K562 (cell line): ENCODE measurements at regions not wholly inside any gene's neighbourhood (a gene's known extent, or its start where the extent isn't known, plus 50 kb on each side); places are given as distances from the start of the nearest gene placed in this dataset.

ENCODE experiments used
- ATAC-seq: fragments of 200-7000 bp; cut with Tn5 transposase; 3 replicates; pipeline ENCODE4 v1.9.1; 2020; ENCODE audit warnings: moderate library complexity
- BruUV-seq: library from RNA; stranded (reverse); fragments of 400-500 nt; replicated peaks from 2 replicates; lab custom pipeline; 2021; lab: Mats Ljungman, UMichigan
- CTCF ChIA-PET: fragments of 300-600 bp; formaldehyde crosslinking; extraction: SDS; loops from one replicate; lab custom pipeline; 2021; ENCODE audit warnings: low intra/inter-chr PET ratio; lab: Yijun Ruan, JAX
- POLR2A ChIA-PET: fragments of 300-600, 350-650 bp; sonication (Branson Sonifier 250); formaldehyde crosslinking; extraction: SDS; loops from one replicate; lab custom pipeline; 2021; ENCODE audit warnings: antibody characterized with exemption, inconsistent platforms; lab: Yijun Ruan, JAX
- DNase-seq, 4 experiments: peaks; one replicate each; pipeline versions ENCODE4 v3.0.0 to v3.0.0-alpha.2; 2011 to 2018; ENCODE audit warnings: low spot score in 3 of 4, mixed read lengths in 3 of 4; ENCODE audit errors: extremely low read depth in 1 of 4
- FAIRE-seq: peaks from 2 replicates; lab custom pipeline; 2011; peaks lifted over from hg19 to GRCh38; lab: Jason Lieb, UNC
- H2AFZ ChIP-seq: 2 replicates; pipeline ENCODE4 v1.6.0; 2011; ENCODE audit warnings: low read depth, low read length, control low read depth, inconsistent platforms
- H3K27ac ChIP-seq: fragments of 200-600 bp; 3 replicates; pipeline ENCODE4 v1.8.0; 2011; ENCODE audit warnings: low read depth, mild to moderate bottlenecking, control low read depth, inconsistent platforms, low read length, moderate library complexity, mixed read lengths; ENCODE audit errors: extremely low read depth
- H3K27me3 ChIP-seq, 2 experiments: fragments of 300-600 bp in 1 of 2; 2 replicates in 1 of 2; 3 replicates in 1 of 2; pipeline versions ENCODE4 v1.6.0 to v1.8.0; 2011; ENCODE audit warnings: inconsistent platforms in 2 of 2, low read length in 2 of 2, mild to moderate bottlenecking in 1 of 2, mixed read lengths in 1 of 2, moderate library complexity in 1 of 2; ENCODE audit not compliant: control insufficient read depth in 2 of 2, insufficient read depth in 2 of 2
- H3K36me3 ChIP-seq: fragments of 300-600 bp; 3 replicates; pipeline ENCODE4 v1.8.0; 2011; ENCODE audit warnings: mild to moderate bottlenecking, low read length, inconsistent platforms; ENCODE audit not compliant: control insufficient read depth, insufficient read depth
- H3K4me1 ChIP-seq, 2 experiments: fragments of 200-600 bp in 1 of 2; replicated peaks in 1 of 2; 2 replicates in 1 of 2; 3 replicates in 1 of 2; pipeline versions ENCODE4 v1.5.1 to v1.8.0; 2011; ENCODE audit warnings: inconsistent platforms in 2 of 2, low read length in 2 of 2, mild to moderate bottlenecking in 1 of 2, mixed read lengths in 1 of 2, moderate library complexity in 1 of 2; ENCODE audit not compliant: control insufficient read depth in 2 of 2, insufficient read depth in 2 of 2
- H3K4me2 ChIP-seq: 2 replicates; pipeline ENCODE4 v1.6.1; 2011; ENCODE audit warnings: low read length, control low read depth, inconsistent platforms, mixed read lengths; ENCODE audit not compliant: insufficient read depth
- H3K4me3 ChIP-seq: fragments of 200-600 bp; sonication (generic), shearing (Covaris generic); 2 replicates; pipeline ENCODE4 v1.5.1; 2016; ENCODE audit warnings: control low read depth, inconsistent platforms
- H3K79me2 ChIP-seq: fragments of 200-600 bp; 3 replicates; pipeline ENCODE4 v1.8.0; 2011; ENCODE audit warnings: low read length, inconsistent platforms; ENCODE audit not compliant: control insufficient read depth, insufficient read depth
- H3K9ac ChIP-seq, 2 experiments: 2 replicates each; pipeline versions ENCODE4 v1.6.0 to v1.6.1; 2011; ENCODE audit warnings: low read depth in 2 of 2, low read length in 2 of 2, control low read depth in 1 of 2, inconsistent platforms in 1 of 2, mild to moderate bottlenecking in 1 of 2, mixed read lengths in 1 of 2; ENCODE audit not compliant: insufficient read depth in 1 of 2
- H3K9me1 ChIP-seq: one replicate; pipeline ENCODE4 v1.6.0; 2011; ENCODE audit warnings: inconsistent platforms, mild to moderate bottlenecking, low read length, moderate library complexity; ENCODE audit not compliant: control insufficient read depth, insufficient read depth
- H3K9me3 ChIP-seq: replicated peaks from 2 replicates; pipeline ENCODE4 v1.5.1; 2011; ENCODE audit warnings: low read depth, low read length, inconsistent platforms; ENCODE audit not compliant: control insufficient read depth, insufficient read depth
- H4K20me1 ChIP-seq: replicated peaks from 2 replicates; pipeline ENCODE4 v1.6.1; 2011; ENCODE audit warnings: low read length, inconsistent platforms, mixed read lengths; ENCODE audit not compliant: control insufficient read depth, insufficient read depth
- CBX1 ChIP-seq: sonication (generic); IDR thresholded peaks from 2 replicates; pipeline ENCODE4 v1.6.1; 2016; ENCODE audit warnings: antibody characterized with exemption, low read depth, mild to moderate bottlenecking
- ELF2 ChIP-seq: fragments of 250-450 bp; sonication (Bioruptor Pico); IDR thresholded peaks from 2 replicates; pipeline ENCODE4 v1.5.0; 2021; ENCODE audit warnings: mild to moderate bottlenecking
- HNRNPUL1 ChIP-seq: fragments of 200-400 bp; formaldehyde crosslinking; IDR thresholded peaks from 2 replicates; pipeline ENCODE4 v1.6.1; 2017; ENCODE audit warnings: low read length
- NFE2 ChIP-seq: IDR thresholded peaks from 2 replicates; pipeline ENCODE4 v1.6.1; 2014; ENCODE audit warnings: antibody characterized with exemption, low read depth
- NRF1 ChIP-seq, 2 experiments: fragments of 450-650 bp; IDR thresholded peaks in 1 of 2; conservative IDR thresholded peaks in 1 of 2; 2 replicates each; pipeline ENCODE4 v1.6.1; 2014; ENCODE audit warnings: mild to moderate bottlenecking in 2 of 2
- PML ChIP-seq: IDR thresholded peaks from 2 replicates; pipeline ENCODE4 v1.6.1; 2012; ENCODE audit warnings: low read length, inconsistent platforms
- RAD51 ChIP-seq: fragments of 450-650 bp; IDR thresholded peaks from 2 replicates; pipeline ENCODE4 v1.7.1; 2016; ENCODE audit warnings: low read depth, mild to moderate bottlenecking, borderline replicate concordance
- TAL1 ChIP-seq: fragments of 450-650 bp; IDR thresholded peaks from 2 replicates; pipeline ENCODE4 v1.6.1; 2016; ENCODE audit warnings: mild to moderate bottlenecking
- XRCC4 ChIP-seq: IDR thresholded peaks from one replicate; pipeline ENCODE4 v1.6.1; 2011; ENCODE audit not compliant: insufficient read depth, insufficient read length; ENCODE audit errors: extremely low read depth
- WGBS: fragments of 100-300 bp; shearing (Covaris generic); methylation state at CpG from one replicate; pipeline ENCODE4 v1.1.6; 2016; ENCODE audit warnings: low coverage, mixed read lengths; ENCODE audit not compliant: insufficient coverage; ENCODE audit errors: missing lambda C conversion rate; 5-methylcytosine and 5-hydroxymethylcytosine counted together
- in situ Hi-C: fragments of 300-500 bp; cut with MboI; formaldehyde crosslinking; loops from 4 replicates; pipeline ENCODE4 v1.15.0; 2018; ENCODE audit warnings: inconsistent platforms, mixed read lengths
- intact Hi-C: fragments of 100-400 bp; cut with micrococcal nuclease; formaldehyde crosslinking; loops from 2 replicates; pipeline ENCODE4 v1.14.2; 2022
- TF ChIP-seq, protein P1 (sequence below): conservative IDR thresholded peaks from 2 replicates; pipeline ENCODE4 v1.6.1; 2011; ENCODE audit warnings: low read depth, mild to moderate bottlenecking, low read length; ENCODE audit not compliant: control insufficient read depth
- TF ChIP-seq, protein P2 (sequence below): sonication (generic); formaldehyde crosslinking; IDR thresholded peaks from 2 replicates; pipeline ENCODE4 v1.8.0; 2022; ENCODE audit warnings: mild to moderate bottlenecking, missing genetic modification reagents, borderline replicate concordance
- TF ChIP-seq, protein P3 (sequence below): fragments of 450-650 bp; IDR thresholded peaks from 2 replicates; pipeline ENCODE4 v1.6.1; 2016; ENCODE audit warnings: low read depth, mild to moderate bottlenecking, moderate library complexity

DNA sequence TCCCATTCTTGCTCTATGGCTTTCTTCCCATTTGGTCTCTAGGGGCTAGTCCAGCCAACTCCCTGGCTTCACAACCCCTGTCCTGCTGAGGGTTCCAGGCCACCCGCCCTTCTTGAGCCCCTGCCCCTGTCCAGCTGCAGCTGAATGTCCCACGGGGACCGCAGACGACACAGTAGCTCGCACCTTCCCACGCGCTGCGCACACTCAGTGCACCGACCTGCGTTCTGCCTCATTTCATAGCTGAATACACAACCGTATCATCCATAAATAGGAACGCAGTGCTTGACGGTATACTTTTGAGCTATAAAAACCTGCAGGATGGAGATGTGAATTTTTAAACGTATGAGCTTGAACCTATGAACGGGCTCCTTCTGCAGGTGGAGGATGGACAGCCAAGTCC is 660.4 kb upstream of the SALL3 start:
- no peak overlapping the region for H3K9ac ChIP-seq
- H3K9me3 ChIP-seq = no peaks in the 10 kb centered on the region
- H3K27me3 ChIP-seq = peaks cover 0 to 18% of the 10 kb centered on the region in 2 experiments; a peak in 3 of 5 replicates
- FAIRE-seq = no peak
- no peaks in the 10 kb centered on the region for H3K4me1 ChIP-seq
- H2AFZ ChIP-seq = no peak overlapping the region
- H3K79me2 ChIP-seq = no peaks in the 10 kb centered on the region
- no peaks in the 10 kb centered on the region for H3K9me1 ChIP-seq
- H3K4me3 ChIP-seq = no peak overlapping the region
- POLR2A ChIA-PET = no interaction called here
- no peak overlapping the region for H3K4me2 ChIP-seq
- H4K20me1 ChIP-seq = no peaks in the 10 kb centered on the region
- in situ Hi-C loops (no loop called here), intact Hi-C loops (no loop called here)
- no TSS peak for BruUV-seq
- ATAC-seq = peak; percentile 33; the same call in 1 of the 3 replicates
- H3K36me3 ChIP-seq = no peaks in the 10 kb centered on the region
- H3K27ac ChIP-seq = no peak overlapping the region
- CTCF ChIA-PET = no interaction called here
- DNase-seq = no peak
- WGBS = 1% methylated on average over 13 of the region's 15 CpGs
- TF ChIP-seq, protein P1, sequence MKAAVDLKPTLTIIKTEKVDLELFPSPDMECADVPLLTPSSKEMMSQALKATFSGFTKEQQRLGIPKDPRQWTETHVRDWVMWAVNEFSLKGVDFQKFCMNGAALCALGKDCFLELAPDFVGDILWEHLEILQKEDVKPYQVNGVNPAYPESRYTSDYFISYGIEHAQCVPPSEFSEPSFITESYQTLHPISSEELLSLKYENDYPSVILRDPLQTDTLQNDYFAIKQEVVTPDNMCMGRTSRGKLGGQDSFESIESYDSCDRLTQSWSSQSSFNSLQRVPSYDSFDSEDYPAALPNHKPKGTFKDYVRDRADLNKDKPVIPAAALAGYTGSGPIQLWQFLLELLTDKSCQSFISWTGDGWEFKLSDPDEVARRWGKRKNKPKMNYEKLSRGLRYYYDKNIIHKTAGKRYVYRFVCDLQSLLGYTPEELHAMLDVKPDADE = no peak
- no peak for TF ChIP-seq NFE2
- no peak for TF ChIP-seq PML
- TF ChIP-seq, protein P2, sequence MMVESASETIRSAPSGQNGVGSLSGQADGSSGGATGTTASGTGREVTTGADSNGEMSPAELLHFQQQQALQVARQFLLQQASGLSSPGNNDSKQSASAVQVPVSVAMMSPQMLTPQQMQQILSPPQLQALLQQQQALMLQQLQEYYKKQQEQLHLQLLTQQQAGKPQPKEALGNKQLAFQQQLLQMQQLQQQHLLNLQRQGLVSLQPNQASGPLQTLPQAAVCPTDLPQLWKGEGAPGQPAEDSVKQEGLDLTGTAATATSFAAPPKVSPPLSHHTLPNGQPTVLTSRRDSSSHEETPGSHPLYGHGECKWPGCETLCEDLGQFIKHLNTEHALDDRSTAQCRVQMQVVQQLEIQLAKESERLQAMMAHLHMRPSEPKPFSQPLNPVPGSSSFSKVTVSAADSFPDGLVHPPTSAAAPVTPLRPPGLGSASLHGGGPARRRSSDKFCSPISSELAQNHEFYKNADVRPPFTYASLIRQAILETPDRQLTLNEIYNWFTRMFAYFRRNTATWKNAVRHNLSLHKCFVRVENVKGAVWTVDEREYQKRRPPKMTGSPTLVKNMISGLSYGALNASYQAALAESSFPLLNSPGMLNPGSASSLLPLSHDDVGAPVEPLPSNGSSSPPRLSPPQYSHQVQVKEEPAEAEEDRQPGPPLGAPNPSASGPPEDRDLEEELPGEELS (CRISPR knock-in tag) = no peak
- TF ChIP-seq NRF1 (conservative IDR thresholded peaks at IDR 0.05 in 1 of 2, IDR thresholded peaks at IDR 0.05 in 1 of 2) = peak; percentile 63 to 70
- TF ChIP-seq ELF2 (CRISPR knock-in tag) = no peak
- no peak for TF ChIP-seq TAL1
- TF ChIP-seq RAD51 = no peak
- TF ChIP-seq, protein P3, sequence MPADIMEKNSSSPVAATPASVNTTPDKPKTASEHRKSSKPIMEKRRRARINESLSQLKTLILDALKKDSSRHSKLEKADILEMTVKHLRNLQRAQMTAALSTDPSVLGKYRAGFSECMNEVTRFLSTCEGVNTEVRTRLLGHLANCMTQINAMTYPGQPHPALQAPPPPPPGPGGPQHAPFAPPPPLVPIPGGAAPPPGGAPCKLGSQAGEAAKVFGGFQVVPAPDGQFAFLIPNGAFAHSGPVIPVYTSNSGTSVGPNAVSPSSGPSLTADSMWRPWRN = no peak
- TF ChIP-seq CBX1 = no peak
- TF ChIP-seq XRCC4 = no peak
- no peak for TF ChIP-seq HNRNPUL1
